Heart left ventricle (tissue), 16 donors: ENCODE measurements at regions not wholly inside any gene's neighbourhood (a gene's known extent, or its start where the extent isn't known, plus 50 kb on each side); places are given as distances from the start of the nearest gene placed in this dataset.

Source experiments
- ATAC-seq, 4 donors: fragments of 200-7000 bp; cut with Tn5 transposase; one replicate each; pipeline ENCODE4 v1.9.1; 2020 to 2022; ENCODE audit warnings: moderate library complexity in 4 of 4, mild to moderate bottlenecking in 3 of 4, moderate number of reproducible peaks in 1 of 4
- DNase-seq, 5 donors: peaks; one replicate each; pipeline ENCODE4 v3.0.0-alpha.2; 2020
- H3K27ac ChIP-seq, 12 donors: fragments of 200-600 bp; sonication (generic) in 4 of 12; one replicate each; pipeline versions ENCODE4 v1.5.0 to v1.8.0; 2016 to 2022; ENCODE audit warnings: mild to moderate bottlenecking in 2 of 12
- H3K27me3 ChIP-seq, 9 donors: fragments of 200-600 bp; sonication (generic) in 2 of 9; one replicate each; pipeline versions ENCODE4 v1.5.1 to v1.8.0; 2016 to 2022; ENCODE audit warnings: mild to moderate bottlenecking in 3 of 9
- H3K36me3 ChIP-seq, 9 donors: fragments of 200-600 bp; sonication (generic) in 2 of 9; one replicate each; pipeline versions ENCODE4 v1.5.0 to v1.8.0; 2018 to 2022; ENCODE audit warnings: mild to moderate bottlenecking in 2 of 9
- H3K4me1 ChIP-seq, 12 donors: fragments of 200-600 bp; sonication (generic) in 4 of 12; one replicate each; pipeline versions ENCODE4 v1.5.0 to v1.8.0; 2016 to 2022; ENCODE audit warnings: mild to moderate bottlenecking in 3 of 12
- H3K4me3 ChIP-seq, 12 donors: fragments of 200-600 bp; sonication (generic) in 4 of 12; one replicate each; pipeline versions ENCODE4 v1.5.0 to v1.8.0; 2017 to 2022; ENCODE audit warnings: mild to moderate bottlenecking in 9 of 12, moderate library complexity in 4 of 12
- H3K9me3 ChIP-seq, 12 donors: fragments of 200-600 bp; sonication (generic) in 4 of 12; one replicate each; pipeline versions ENCODE4 v1.5.0 to v1.8.0; 2016 to 2022; ENCODE audit warnings: mild to moderate bottlenecking in 1 of 12
- POLR2A ChIP-seq, 2 donors: fragments of 450-650 bp; IDR thresholded peaks; one replicate each; pipeline ENCODE4 v1.6.1; 2017; ENCODE audit warnings: antibody characterized with exemption in 2 of 2, mild to moderate bottlenecking in 2 of 2, moderate library complexity in 2 of 2
- WGBS, 4 donors: extraction: QIAGEN DNeasy Blood & Tissue Kit in 2 of 4; methylation state at CpG; one replicate each; pipeline versions ENCODE4 v1.1.5 to v1.1.7; 2013 to 2018; 5-methylcytosine and 5-hydroxymethylcytosine counted together
- intact Hi-C, 10 donors: fragments of 100-400 bp; cut with DNase I; formaldehyde crosslinking; loops; one replicate each; pipeline versions ENCODE4 v1.11.1 to v1.14.2; 2022
- TF ChIP-seq, protein P1 (sequence below), 12 donors: fragments of 200-600 bp; sonication (generic) in 4 of 12; IDR thresholded peaks; one replicate each; pipeline versions ENCODE4 v1.5.0 to v1.8.0; 2018 to 2022; ENCODE audit warnings: antibody characterized with exemption in 12 of 12, mild to moderate bottlenecking in 5 of 12
- donor health status: ischemic (EF 13 %, LVEDD 7.1; RV severe dilation, severe dysfunction).
- donor health status: healthy with polysubstance abuse.
- donor health status: DM: no; HTN: yes; CAD: no.
- donor health status: DM: no; HTN: no; CAD: no.
- donor health status: ischemic (EF 25% LVEDD 6.9; RV normal size, moderate dysfunction).
- donor health status: ischemic (EF 25% LVEDD 5.7; RV mildly dilated, moderate dysfunction).
- donor health status: healthy.
- donor health status: DM: yes; HTN: yes; CAD: no.
- donor health status: ischemic (EF 35%, LVEDD 5.7; RV mildly dilated, moderate dysfunction).
- donor health status: nonischemic (EF 11% LVEDD 7.7; RV severe dilation, severe dysfunction).
- donor health status: DM: yes; HTN: yes; CAD: no.
- donor health status: PGD.
- donor health status: ischemic (EF 29% LVEDD 5.4; RV normal size, mild dysfunction).
- donor health status: nonischemic (EF 23%, LVEDD 6.1; RV moderate dilation, normal function).

DNA sequence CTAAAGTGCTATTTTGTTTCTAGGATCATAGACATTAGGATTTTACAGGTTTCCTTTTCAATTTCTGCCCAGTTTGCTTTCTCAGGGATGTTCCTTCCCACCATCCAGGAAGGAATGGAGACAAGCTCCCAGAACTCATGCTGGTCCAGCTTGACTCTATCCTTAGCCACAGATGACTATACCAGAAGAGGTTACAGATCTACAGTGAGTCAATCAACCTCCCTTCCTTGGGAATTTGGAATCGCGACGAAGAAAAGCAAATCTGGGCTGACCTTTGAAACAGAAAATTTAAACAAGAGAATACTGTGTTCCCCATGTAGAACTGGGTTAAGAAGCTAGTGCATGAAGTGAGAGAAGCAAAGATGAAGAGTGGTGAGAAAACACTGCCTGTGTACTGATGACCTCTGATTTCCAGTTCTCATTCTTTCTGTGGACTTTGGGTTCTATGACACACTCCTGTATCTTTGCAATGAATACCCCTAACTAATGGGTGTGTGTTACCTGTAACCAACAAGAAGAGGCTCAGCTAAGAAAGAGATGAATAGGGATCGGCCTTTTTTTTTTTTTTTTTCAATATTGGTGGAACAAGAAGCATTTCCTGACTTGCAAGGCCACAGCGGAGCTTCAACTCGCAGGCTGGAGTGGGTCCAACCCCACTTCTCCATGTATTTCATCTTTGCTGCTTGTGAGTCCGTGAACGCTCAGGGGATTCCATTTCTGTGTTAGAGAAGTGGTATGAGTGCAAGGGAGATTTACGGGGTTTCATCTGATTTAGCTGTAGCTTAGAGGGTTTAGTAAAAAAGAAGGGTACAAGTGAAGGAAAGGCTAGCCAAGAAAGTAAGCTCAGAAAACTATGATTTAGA, 563.9 kb upstream of the CLINT1 start:
- Histone ChIP-seq H3K27ac (peak overlapping the region; percentile 18 to 91 (median 78)), H3K4me3 (no peak overlapping the region), H3K4me1 (peaks cover 0 to 37% (median 13%) of the 10 kb centered on the region in 12 donors), H3K9me3 (no peaks in the 10 kb centered on the region), H3K27me3 (no peaks in the 10 kb centered on the region), H3K36me3 (no peaks in the 10 kb centered on the region)
- intact Hi-C loops, result loop anchor here in 2 of 10 donors (5.0 to 10.0 kb wide), 4 partner anchors 64 to 272 kb away; no protein-coding TSS in a partner anchor
- no peak for TF ChIP-seq POLR2A (IDR thresholded peaks at IDR 0.05)
- TF ChIP-seq, protein P1, sequence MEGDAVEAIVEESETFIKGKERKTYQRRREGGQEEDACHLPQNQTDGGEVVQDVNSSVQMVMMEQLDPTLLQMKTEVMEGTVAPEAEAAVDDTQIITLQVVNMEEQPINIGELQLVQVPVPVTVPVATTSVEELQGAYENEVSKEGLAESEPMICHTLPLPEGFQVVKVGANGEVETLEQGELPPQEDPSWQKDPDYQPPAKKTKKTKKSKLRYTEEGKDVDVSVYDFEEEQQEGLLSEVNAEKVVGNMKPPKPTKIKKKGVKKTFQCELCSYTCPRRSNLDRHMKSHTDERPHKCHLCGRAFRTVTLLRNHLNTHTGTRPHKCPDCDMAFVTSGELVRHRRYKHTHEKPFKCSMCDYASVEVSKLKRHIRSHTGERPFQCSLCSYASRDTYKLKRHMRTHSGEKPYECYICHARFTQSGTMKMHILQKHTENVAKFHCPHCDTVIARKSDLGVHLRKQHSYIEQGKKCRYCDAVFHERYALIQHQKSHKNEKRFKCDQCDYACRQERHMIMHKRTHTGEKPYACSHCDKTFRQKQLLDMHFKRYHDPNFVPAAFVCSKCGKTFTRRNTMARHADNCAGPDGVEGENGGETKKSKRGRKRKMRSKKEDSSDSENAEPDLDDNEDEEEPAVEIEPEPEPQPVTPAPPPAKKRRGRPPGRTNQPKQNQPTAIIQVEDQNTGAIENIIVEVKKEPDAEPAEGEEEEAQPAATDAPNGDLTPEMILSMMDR (IDR thresholded peaks at IDR 0.05), result no peak
- WGBS, 4 donors, result 53 to 73% (median 67%) methylated on average over 9 of the region's 9 CpGs
- DNase-seq (peak in 3 of 5 donors; percentile 36 to 78 (median 66)), ATAC-seq (peak in 2 of 4 donors; percentile 24 to 77)

DNA sequence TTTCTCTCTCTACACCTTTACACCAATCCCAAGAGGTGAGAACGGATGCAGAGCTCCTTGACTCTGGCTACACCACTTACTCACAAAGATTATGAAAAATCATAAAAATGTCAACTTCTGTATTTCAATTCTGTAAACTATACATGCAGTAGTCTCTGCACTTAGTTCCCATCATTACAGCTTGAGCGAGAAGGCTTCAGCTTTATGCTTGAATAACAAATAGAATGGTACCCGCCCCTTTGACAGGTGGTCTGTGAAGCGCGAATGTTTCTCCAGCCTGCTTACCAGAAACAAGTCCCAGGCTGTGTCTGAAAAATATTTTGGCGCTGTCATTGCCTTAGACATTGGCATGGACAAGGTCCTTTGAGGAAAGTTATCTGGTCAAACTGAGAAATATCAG, 562.4 kb upstream of the CLINT1 start:
- H3K4me3 ChIP-seq, result no peak overlapping the region
- WGBS, 4 donors, result 87 to 91% (median 88%) methylated on average over 6 of the region's 6 CpGs
- ATAC-seq, result no peak
- no peak for TF ChIP-seq POLR2A (IDR thresholded peaks at IDR 0.05)
- TF ChIP-seq, protein P1 (IDR thresholded peaks at IDR 0.05), result no peak
- no peaks in the 10 kb centered on the region for H3K27me3 ChIP-seq
- no peaks in the 10 kb centered on the region for H3K9me3 ChIP-seq
- intact Hi-C loops, result loop anchor here in 2 of 10 donors (5.0 to 10.0 kb wide), 4 partner anchors 66 to 273 kb away; no protein-coding TSS in a partner anchor
- peaks cover 0 to 37% (median 13%) of the 10 kb centered on the region in 12 donors for H3K4me1 ChIP-seq
- H3K36me3 ChIP-seq, result no peaks in the 10 kb centered on the region
- H3K27ac ChIP-seq, result peak overlapping the region in 1 of 12 donors; percentile 2
- no peak for DNase-seq

DNA sequence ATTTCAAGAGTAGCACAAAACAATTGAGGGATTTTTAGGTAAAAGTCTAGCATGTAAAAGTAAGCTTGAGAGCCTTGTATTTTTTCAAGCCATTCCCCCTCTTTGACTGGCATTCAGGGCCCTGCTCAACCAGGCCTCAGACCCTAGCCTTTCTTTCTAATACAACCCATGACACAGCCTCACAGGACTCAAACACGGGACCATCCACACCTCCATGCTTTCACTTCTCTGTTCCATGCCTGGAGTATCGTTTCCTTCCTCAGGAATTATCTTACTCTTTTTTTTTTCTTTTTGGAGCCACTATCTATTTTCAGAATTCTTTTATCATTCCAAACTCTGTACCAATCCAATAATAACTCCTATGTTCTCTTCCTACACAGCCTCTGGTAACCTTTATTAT, 560.2 kb upstream of the CLINT1 start:
- DNase-seq, result no peak
- intact Hi-C loops, result loop anchor here in 1 of 10 donors (10.0 kb wide), 1 partner anchor 686 kb away; no protein-coding TSS in a partner anchor
- no peak for ATAC-seq

More for the DNA sequence above, 560.2 kb upstream of the CLINT1 start:
- 54 to 77% (median 56%) methylated on average over 2 of the region's 2 CpGs for WGBS, 4 donors
- peaks cover 0 to 47% (median 15%) of the 10 kb centered on the region in 12 donors for H3K4me1 ChIP-seq
- no peak overlapping the region for H3K4me3 ChIP-seq
- TF ChIP-seq, protein P1 (IDR thresholded peaks at IDR 0.05), result no peak
- TF ChIP-seq POLR2A (IDR thresholded peaks at IDR 0.05), result no peak
- no peaks in the 10 kb centered on the region for H3K9me3 ChIP-seq
- no peak overlapping the region for H3K27ac ChIP-seq
- H3K36me3 ChIP-seq, result no peaks in the 10 kb centered on the region
- no peaks in the 10 kb centered on the region for H3K27me3 ChIP-seq
